ENCODE measurements at regions not wholly inside any gene's neighbourhood (a gene's known extent, or its start where the extent isn't known, plus 50 kb on each side); places are given as distances from the start of the nearest gene placed in this dataset.

GRCh38 chrX:10813761-10814160 is 193.4 kb upstream of the MID1 start:
- Histone ChIP-seq H3K4me1 (ENCODE audit: control insufficient read depth in 4 of 4, insufficient read depth in 4 of 4, low read length in 3 of 4) (no peaks in the 10 kb centered on the region), H3K9me3 (ENCODE audit: control insufficient read depth in 4 of 4, low read length in 3 of 4) (no peaks in the 10 kb centered on the region), H3K9ac (ENCODE audit: low read depth in 1 of 2, low read length in 2 of 2) (no peak overlapping the region), H3K27me3 (ENCODE audit: control insufficient read depth in 4 of 4, insufficient read depth in 4 of 4, low read length in 3 of 4) (no peaks in the 10 kb centered on the region), H3K27ac (ENCODE audit: low read depth in 1 of 2, low read length in 2 of 2) (no peak overlapping the region), H3K36me3 (ENCODE audit: control insufficient read depth in 4 of 4, insufficient read depth in 3 of 4, low read depth in 1 of 4, low read length in 3 of 4) (no peaks in the 10 kb centered on the region), H3K4me3 (ENCODE audit: low read depth in 1 of 3, low read length in 3 of 3) (no peak overlapping the region)
- WGBS: 97% methylated on average over 2 of the region's 2 CpGs
- DNase-seq (ENCODE audit: low spot score): no peak
- no peak for TF ChIP-seq GABPA (IDR thresholded peaks at IDR 0.05 in 1 of 2, conservative IDR thresholded peaks at IDR 0.05 in 1 of 2)
- no peak for TF ChIP-seq FOXA1 (IDR thresholded peaks at IDR 0.05)
- no peak for TF ChIP-seq HNF4A (conservative IDR thresholded peaks at IDR 0.05)
- TF ChIP-seq JUND (IDR thresholded peaks at IDR 0.05): no peak

GRCh38 chrX:10818651-10819050 is 198.3 kb upstream of the MID1 start:
- Histone ChIP-seq H3K36me3 (ENCODE audit: control insufficient read depth in 4 of 4, insufficient read depth in 3 of 4, low read depth in 1 of 4, low read length in 3 of 4) (no peaks in the 10 kb centered on the region), H3K9ac (ENCODE audit: low read depth in 1 of 2, low read length in 2 of 2) (no peak overlapping the region), H3K9me3 (ENCODE audit: control insufficient read depth in 4 of 4, low read length in 3 of 4) (no peaks in the 10 kb centered on the region), H3K27ac (ENCODE audit: low read depth in 1 of 2, low read length in 2 of 2) (no peak overlapping the region), H3K4me3 (ENCODE audit: low read depth in 1 of 3, low read length in 3 of 3) (no peak overlapping the region), H3K27me3 (ENCODE audit: control insufficient read depth in 4 of 4, insufficient read depth in 4 of 4, low read length in 3 of 4) (no peaks in the 10 kb centered on the region), H3K4me1 (ENCODE audit: control insufficient read depth in 4 of 4, insufficient read depth in 4 of 4, low read length in 3 of 4) (no peaks in the 10 kb centered on the region)
- DNase-seq (ENCODE audit: low spot score): no peak
- no peak for TF ChIP-seq NR2F2 (IDR thresholded peaks at IDR 0.05)

- no peaks in the 10 kb centered on the region for H3K36me3 ChIP-seq (ENCODE audit: control insufficient read depth in 4 of 4, insufficient read depth in 3 of 4, low read depth in 1 of 4, low read length in 3 of 4)
- no peak for DNase-seq (ENCODE audit: low spot score)
- TF ChIP-seq HNF4A (conservative IDR thresholded peaks at IDR 0.05) (no peak), SP1 (IDR thresholded peaks at IDR 0.05) (no peak), TAF1 (conservative IDR thresholded peaks at IDR 0.05) (no peak), FOXA2 (IDR thresholded peaks at IDR 0.05) (no peak), HNF4G (IDR thresholded peaks at IDR 0.05) (no peak), GABPA (IDR thresholded peaks at IDR 0.05 in 1 of 2, conservative IDR thresholded peaks at IDR 0.05 in 1 of 2) (no peak), FOXA1 (IDR thresholded peaks at IDR 0.05) (no peak), REST (IDR thresholded peaks at IDR 0.05) (no peak), MAX (IDR thresholded peaks at IDR 0.05) (no peak), CTCF (IDR thresholded peaks at IDR 0.05; ENCODE audit: low read depth, low read length, missing input control) (no peak), YY1 (IDR thresholded peaks at IDR 0.05) (no peak)
- no peak overlapping the region for H3K9ac ChIP-seq (ENCODE audit: low read depth in 1 of 2, low read length in 2 of 2)
- H3K4me3 ChIP-seq (ENCODE audit: low read depth in 1 of 3, low read length in 3 of 3): no peak overlapping the region
- 70% methylated on average over 1 of the region's 1 CpG for WGBS
- no peak overlapping the region for H3K27ac ChIP-seq (ENCODE audit: low read depth in 1 of 2, low read length in 2 of 2)
- H3K9me3 ChIP-seq (ENCODE audit: control insufficient read depth in 4 of 4, low read length in 3 of 4): no peaks in the 10 kb centered on the region
- no peaks in the 10 kb centered on the region for H3K4me1 ChIP-seq (ENCODE audit: control insufficient read depth in 4 of 4, insufficient read depth in 4 of 4, low read length in 3 of 4)
- H3K27me3 ChIP-seq (ENCODE audit: control insufficient read depth in 4 of 4, insufficient read depth in 4 of 4, low read length in 3 of 4): no peaks in the 10 kb centered on the region
Measured at GRCh38 chrX:10819973-10820372, 199.6 kb upstream of the MID1 start.
